ENCODE measurements at regions not wholly inside any gene's neighbourhood (a gene's known extent, or its start where the extent isn't known, plus 50 kb on each side); places are given as distances from the start of the nearest gene placed in this dataset.

DNA sequence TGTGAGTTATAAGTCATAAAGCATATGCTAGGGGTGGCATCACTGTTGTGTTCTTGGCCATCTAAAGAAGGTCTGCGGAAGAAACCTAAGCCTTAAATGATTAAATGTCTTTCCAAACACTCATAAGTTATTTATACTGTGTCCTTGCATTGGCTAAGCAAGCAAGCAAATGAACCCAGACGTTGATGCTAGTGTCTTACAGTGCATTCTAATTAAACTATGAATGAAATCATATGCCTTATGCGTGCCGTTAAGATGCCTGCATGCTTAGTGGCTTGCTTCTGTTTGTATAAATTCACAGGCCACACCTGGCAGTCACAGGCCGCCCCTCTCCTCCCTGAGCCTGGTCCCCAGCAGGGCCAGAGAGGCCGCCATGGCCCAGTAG lies 49.9 kb downstream of the RIN2 start:
- DNase-seq: no peak

GRCh38 chr20:19808498-19808897 lies 50.4 kb downstream of the RIN2 start:
- no peak for DNase-seq

DNA sequence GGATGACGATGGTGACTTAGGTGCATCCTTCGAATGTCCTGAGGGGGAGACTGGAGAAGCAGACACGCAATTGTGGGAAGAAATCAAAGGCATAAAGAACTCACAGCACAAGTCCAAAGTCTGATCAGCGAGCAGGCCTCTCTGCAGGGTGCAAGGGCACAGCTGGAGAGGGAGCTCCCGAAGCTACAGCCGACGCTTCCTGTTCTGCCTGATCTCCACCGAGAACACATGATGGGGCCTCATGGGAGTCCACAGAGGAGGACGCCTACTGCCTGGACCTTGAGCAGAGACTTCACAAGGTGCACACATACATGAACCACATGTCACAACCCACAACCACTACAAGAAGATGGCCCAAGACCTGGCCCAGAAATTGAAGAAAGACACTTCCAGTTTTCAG lies 51.4 kb downstream of the RIN2 start:
- no peak for DNase-seq

DNA sequence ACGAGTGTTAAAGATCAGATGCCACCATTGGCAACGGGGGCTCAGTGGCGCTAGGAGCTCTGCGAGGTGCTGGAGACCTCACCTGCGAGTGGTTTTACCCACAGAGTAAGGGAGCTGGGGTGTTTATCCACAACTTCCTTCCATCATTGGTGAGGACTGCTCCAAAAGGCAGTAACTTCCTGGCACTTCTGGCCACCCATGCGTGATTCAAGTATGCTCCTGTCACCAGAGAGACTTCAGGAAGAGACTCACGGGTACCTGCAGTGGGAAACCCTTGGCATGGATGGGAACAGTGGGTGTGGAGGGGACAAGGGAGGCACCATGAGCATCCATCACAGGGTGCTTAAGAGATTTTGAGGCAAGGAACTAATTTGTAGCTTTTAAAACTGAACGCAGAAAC lies 53.2 kb downstream of the RIN2 start:
- DNase-seq: no peak

- no peak for DNase-seq
These were observed 54.0 kb downstream of the RIN2 start for GRCh38 chr20:19812056-19812455.

GRCh38 chr20:19812696-19813095 lies 54.6 kb downstream of the RIN2 start:
- DNase-seq: no peak

- DNase-seq: no peak
These were observed 56.0 kb downstream of the RIN2 start for GRCh38 chr20:19813846-19814640.

GRCh38 chr20:19815553-19815991 lies 57.5 kb downstream of the RIN2 start:
- DNase-seq: no peak

- DNase-seq: no peak
These were observed 58.3 kb downstream of the RIN2 start for GRCh38 chr20:19816386-19816785.

DNA sequence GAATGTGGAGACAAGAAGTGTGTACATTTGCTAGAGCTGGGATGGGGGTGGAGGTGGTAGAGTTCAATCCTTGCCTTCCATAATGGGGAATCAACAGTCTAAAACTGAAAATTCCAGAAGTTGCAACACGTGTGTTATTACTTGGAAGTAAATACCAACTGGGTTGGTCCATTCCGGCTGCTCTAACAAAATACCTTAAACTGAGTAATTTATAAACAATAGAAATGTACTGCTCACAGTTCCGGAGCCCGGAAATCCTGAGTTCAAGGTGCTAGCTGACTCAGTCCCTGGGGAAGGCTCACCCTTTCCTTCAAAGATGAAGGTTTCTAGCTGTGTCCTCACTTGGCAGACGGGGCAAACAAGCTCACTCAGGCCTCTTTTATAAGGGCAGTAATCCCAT lies 59.0 kb downstream of the RIN2 start:
- DNase-seq: no peak

GRCh38 chr20:19819149-19819548 lies 61.1 kb downstream of the RIN2 start:
- DNase-seq: no peak

- DNase-seq: no peak
These were observed 62.6 kb downstream of the RIN2 start for GRCh38 chr20:19820555-19821211.

GRCh38 chr20:19821606-19822005 lies 63.5 kb downstream of the RIN2 start:
- DNase-seq: no peak

DNA sequence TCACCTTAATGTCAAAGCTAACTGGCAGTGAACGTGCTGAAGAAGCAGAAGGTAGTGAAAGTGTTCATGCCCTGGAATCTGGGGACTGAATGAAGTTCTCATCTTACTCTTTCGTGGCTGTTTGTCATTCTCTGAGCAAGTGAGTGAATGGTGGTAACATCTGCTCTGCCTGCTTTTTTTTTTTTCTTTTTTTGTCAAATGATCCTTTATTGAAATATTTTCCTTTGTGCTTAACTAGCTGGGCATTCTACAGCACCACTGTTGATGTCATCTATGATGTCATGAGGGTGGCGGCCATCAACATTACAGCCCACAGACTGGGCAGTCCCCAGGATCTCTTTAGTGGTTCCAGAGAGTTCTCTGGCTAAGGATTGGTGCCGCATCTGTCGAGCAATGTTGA lies 65.2 kb downstream of the RIN2 start:
- no peak for DNase-seq

GRCh38 chr20:19823971-19824370 lies 65.9 kb downstream of the RIN2 start:
- no peak for DNase-seq

- no peak for DNase-seq
These were observed 66.8 kb downstream of the RIN2 start for GRCh38 chr20:19824861-19825260.

- DNase-seq: no peak
These were observed 68.3 kb downstream of the RIN2 start for GRCh38 chr20:19826179-19826914.

DNA sequence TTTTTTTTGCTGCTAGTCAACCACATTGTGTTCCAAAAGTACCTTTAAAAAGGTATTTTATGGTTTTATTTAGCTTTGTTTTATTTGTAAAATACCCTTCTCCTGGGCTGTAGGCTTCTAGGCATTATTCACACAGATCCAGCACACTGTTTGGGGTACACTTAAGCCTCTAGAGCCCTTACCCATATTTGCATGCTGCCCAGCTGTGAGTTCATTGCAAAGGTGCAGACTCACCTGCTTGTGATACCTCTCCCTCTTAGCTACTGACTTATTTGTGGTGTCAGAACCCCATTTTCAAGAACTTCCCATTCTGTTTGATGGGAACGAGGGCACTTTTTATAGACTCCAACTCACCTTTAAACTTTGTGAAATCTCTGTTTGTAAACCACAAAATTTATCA lies 69.8 kb downstream of the RIN2 start:
- DNase-seq: no peak

GRCh38 chr20:19828232-19828631 lies 70.2 kb downstream of the RIN2 start:
- DNase-seq: peak; percentile 36

DNA sequence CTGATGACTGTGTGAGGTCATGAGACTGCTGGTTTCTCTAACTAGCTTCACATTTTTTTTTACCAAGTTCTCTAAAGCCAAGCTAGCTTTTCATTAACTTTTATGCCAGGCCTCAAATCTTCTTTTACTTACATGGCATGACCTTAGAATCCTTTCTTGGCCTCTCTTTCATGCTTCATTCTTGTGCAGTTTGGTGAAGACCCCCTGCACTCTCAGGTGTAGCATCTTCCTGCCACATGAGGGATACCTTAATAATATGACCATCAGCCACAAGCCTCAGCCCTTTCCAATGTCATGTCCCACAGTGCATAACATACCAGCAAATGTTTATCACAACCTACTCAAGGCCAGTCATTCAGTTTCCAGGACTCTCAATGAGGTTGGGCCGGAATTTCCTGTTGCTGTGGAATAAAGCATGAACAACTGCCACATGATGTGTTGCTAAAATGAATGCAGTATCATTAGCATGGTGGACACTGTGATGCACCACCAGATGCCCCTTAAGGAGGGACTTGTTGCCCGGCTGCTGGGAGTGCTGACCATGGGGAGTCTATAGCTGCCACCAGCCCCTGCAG lies 72.2 kb downstream of the RIN2 start:
- DNase-seq: no peak

DNA sequence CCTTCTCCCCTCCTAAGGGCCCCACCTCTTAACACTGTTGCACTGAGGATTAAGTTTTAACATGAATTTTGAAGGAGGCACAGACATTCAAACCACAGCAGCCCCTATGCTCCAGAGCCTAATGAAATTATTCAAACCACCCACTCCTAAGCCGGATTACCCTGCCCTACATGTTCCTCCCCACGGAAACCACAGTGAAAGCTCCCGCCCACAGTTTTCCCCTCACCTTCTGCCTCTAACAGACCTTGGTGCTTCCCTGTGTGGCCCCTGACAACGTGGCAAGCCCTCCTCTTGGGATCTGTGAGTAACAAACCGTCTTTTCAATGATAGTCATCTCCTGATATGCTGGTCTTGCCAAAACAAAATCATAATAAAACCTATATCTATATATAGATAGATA lies 74.8 kb downstream of the RIN2 start:
- peak; percentile 22 for DNase-seq

GRCh38 chr20:19833395-19833794 lies 75.3 kb downstream of the RIN2 start:
- DNase-seq: no peak

GRCh38 chr20:19834287-19834686 lies 76.2 kb downstream of the RIN2 start:
- no peak for DNase-seq

DNA sequence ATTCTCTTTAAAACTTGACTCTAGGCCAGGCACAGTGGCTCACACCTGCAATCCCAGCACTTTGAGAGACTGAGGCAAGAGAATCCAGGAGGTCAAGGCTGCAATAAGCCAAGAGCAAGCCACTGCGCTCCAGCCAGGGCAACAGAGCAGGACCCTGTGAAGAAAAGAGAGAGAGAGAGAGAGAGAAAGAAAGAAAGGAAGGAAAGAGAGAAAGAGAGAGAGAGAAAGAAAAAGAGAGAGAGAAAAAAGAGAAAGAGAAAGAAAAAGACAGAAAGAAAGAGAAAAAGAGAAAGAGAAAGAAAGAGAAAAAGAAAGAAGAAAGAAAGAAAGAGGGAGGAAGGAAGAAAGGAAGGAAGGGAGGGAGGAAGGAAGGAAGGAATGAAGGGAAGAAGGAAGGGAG lies 76.7 kb downstream of the RIN2 start:
- no peak for DNase-seq
